T-cell (primary cell): ENCODE measurements at regions not wholly inside any gene's neighbourhood (a gene's known extent, or its start where the extent isn't known, plus 50 kb on each side); places are given as distances from the start of the nearest gene placed in this dataset.

ENCODE experiments used
- ATAC-seq, 4 experiments: fragments of 200-7000 bp in 3 of 4; fragments of 150-1000 bp in 1 of 4; cut with Tn5 transposase; replicated peaks in 1 of 4; 1 replicate in 3 of 4; 2 replicates in 1 of 4; pipeline ENCODE4 v1.10.0; 2021; ENCODE audit warnings: moderate library complexity in 3 of 4, mild to moderate bottlenecking in 2 of 4, moderate number of reproducible peaks in 1 of 4
- CTCF ChIA-PET, 2 donors: fragments of 300-600 bp; sonication (Branson Sonifier 250); formaldehyde crosslinking; loops; one replicate each; lab custom pipeline; 2022; ENCODE audit warnings: antibody characterized with exemption in 2 of 2; lab: Charles Lee
- POLR2A ChIA-PET, 2 donors: fragments of 300-600 bp; sonication (Branson Sonifier 250); formaldehyde crosslinking; loops; one replicate each; lab custom pipeline; 2022; ENCODE audit warnings: antibody characterized with exemption in 2 of 2; lab: Charles Lee
- DNase-seq, 35 experiments: peaks; one replicate each; pipeline versions ENCODE4 v3.0.0 to v3.0.0-alpha.2; 2013 to 2023
- H3K27ac ChIP-seq: one replicate; pipeline ENCODE4 v1.5.1; 2013; ENCODE audit warnings: low read length
- H3K27me3 ChIP-seq, 2 experiments: replicated peaks in 1 of 2; 1 replicate in 1 of 2; 2 replicates in 1 of 2; pipeline versions ENCODE4 v1.6.1 to v1.7.0; 2013; ENCODE audit warnings: low read length in 1 of 2, mixed read lengths in 1 of 2; ENCODE audit not compliant: control insufficient read depth in 2 of 2, insufficient read depth in 2 of 2; ENCODE audit errors: extremely low read depth in 1 of 2
- H3K36me3 ChIP-seq, 2 donors: 1 replicate in 1 of 2; 2 replicates in 1 of 2; pipeline versions ENCODE4 v1.6.1 to v1.7.0; 2013; ENCODE audit warnings: low read length in 1 of 2; ENCODE audit not compliant: control insufficient read depth in 2 of 2, insufficient read depth in 1 of 2; ENCODE audit errors: extremely low read depth in 1 of 2
- H3K4me1 ChIP-seq, 2 experiments: 1 replicate in 1 of 2; 2 replicates in 1 of 2; pipeline versions ENCODE4 v1.6.1 to v1.7.0; 2013; ENCODE audit warnings: low read length in 2 of 2, mixed read lengths in 1 of 2; ENCODE audit not compliant: insufficient read depth in 2 of 2, control insufficient read depth in 1 of 2; ENCODE audit errors: extremely low read depth in 1 of 2
- H3K4me3 ChIP-seq, 2 donors: 1 replicate in 1 of 2; 2 replicates in 1 of 2; pipeline versions ENCODE4 v1.5.1 to v1.7.0; 2013; ENCODE audit warnings: mild to moderate bottlenecking in 2 of 2, low read length in 1 of 2, moderate library complexity in 1 of 2; ENCODE audit not compliant: control insufficient read depth in 1 of 2; ENCODE audit errors: extremely low read depth in 1 of 2
- H3K9me3 ChIP-seq: 2 replicates; pipeline ENCODE4 v1.7.0; 2013
- H3K27ac Mint-ChIP-seq, 2 donors: one replicate each; pipeline ENCODE4 v1.8.0; 2020 to 2021; ENCODE audit warnings: mild to moderate bottlenecking in 2 of 2, mixed read lengths in 2 of 2
- H3K27me3 Mint-ChIP-seq, 2 donors: one replicate each; pipeline ENCODE4 v1.8.0; 2021 to 2022; ENCODE audit warnings: mixed read lengths in 2 of 2
- H3K36me3 Mint-ChIP-seq: one replicate; pipeline ENCODE4 v1.8.0; 2021; ENCODE audit warnings: mixed read lengths
- H3K4me1 Mint-ChIP-seq, 3 donors: one replicate each; pipeline ENCODE4 v1.8.0; 2020 to 2022; ENCODE audit warnings: mixed read lengths in 3 of 3, mild to moderate bottlenecking in 1 of 3
- H3K4me3 Mint-ChIP-seq, 3 donors: one replicate each; pipeline ENCODE4 v1.8.0; 2020 to 2022; ENCODE audit warnings: mild to moderate bottlenecking in 3 of 3, mixed read lengths in 3 of 3, moderate library complexity in 3 of 3
- H3K9me3 Mint-ChIP-seq, 3 donors: one replicate each; pipeline ENCODE4 v1.8.0; 2020 to 2022; ENCODE audit warnings: mixed read lengths in 3 of 3
- WGBS: methylation state at CpG from one replicate; pipeline ENCODE4 v1.1.5; 2013; ENCODE audit warnings: missing lambda C conversion rate; ENCODE audit not compliant: insufficient coverage; 5-methylcytosine and 5-hydroxymethylcytosine counted together

DNA sequence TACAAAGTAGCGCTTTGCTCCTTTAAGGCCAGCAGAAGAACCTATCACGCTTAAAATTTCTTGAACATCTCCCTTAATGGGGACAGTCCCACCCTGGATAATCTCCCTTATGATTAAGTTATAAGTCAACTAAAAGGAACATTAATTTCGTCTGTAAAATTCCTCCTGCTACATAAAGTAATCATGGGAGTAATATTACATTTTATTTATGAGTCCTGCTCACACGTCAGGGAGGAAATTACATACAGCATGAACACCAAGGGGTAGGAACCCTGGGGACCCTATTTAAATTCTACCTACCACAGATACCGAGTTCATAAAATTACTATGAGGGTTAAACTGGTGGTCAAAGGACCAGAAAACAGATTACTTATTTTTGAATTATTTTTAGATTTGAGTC, 926.6 kb upstream of the MBL2 start:
- DNase-seq = no peak

DNA sequence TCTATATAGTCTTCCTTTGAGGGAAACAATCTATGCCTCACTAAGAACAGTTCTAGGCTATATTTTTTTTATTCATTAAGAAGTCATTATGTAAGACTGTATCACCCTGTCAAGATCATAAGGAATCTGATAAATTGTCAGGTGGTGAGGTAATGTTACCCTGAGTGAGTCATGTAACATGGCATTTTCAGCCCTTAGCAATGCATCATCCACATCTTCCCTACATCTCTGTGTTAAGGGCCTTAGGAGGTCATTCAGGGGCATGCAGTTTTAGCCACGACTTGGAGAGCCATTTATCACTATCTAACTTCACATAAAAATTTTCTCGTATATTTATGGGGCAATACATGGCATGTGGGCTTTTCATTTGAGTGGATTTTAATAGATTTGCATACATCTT, 924.5 kb upstream of the MBL2 start:
- no peaks in the 10 kb centered on the region for H3K4me1 ChIP-seq
- H3K4me1 Mint-ChIP-seq = no peaks in the 10 kb centered on the region
- no CpG with 5 or more reads among the region's 2 CpGs for WGBS
- H3K36me3 Mint-ChIP-seq = no peaks in the 10 kb centered on the region
- POLR2A ChIA-PET = no interaction called here
- H3K36me3 ChIP-seq = no peaks in the 10 kb centered on the region
- no peak for DNase-seq
- CTCF ChIA-PET = interaction anchor here in 1 of 2 donors (0.7 kb wide), 1 partner anchor 242 kb away, joined by 4 read pairs; no protein-coding TSS in a partner anchor
- no peak overlapping the region for H3K27ac Mint-ChIP-seq
- H3K9me3 Mint-ChIP-seq = peaks cover 5 to 22% (median 17%) of the 10 kb centered on the region in 3 donors
- H3K4me3 ChIP-seq = no peak overlapping the region
- no peaks in the 10 kb centered on the region for H3K9me3 ChIP-seq
- H3K27me3 ChIP-seq = no peaks in the 10 kb centered on the region
- ATAC-seq = no peak
- H3K27me3 Mint-ChIP-seq = no peaks in the 10 kb centered on the region
- no peak overlapping the region for H3K4me3 Mint-ChIP-seq
- H3K27ac ChIP-seq = no peak overlapping the region

More for the DNA sequence above, 926.6 kb upstream of the MBL2 start:
- ChIA-PET POLR2A (no interaction called here), CTCF (no interaction called here)
- H3K4me1 Mint-ChIP-seq = no peaks in the 10 kb centered on the region
- Histone ChIP-seq H3K36me3 (no peaks in the 10 kb centered on the region), H3K9me3 (no peaks in the 10 kb centered on the region), H3K4me1 (no peaks in the 10 kb centered on the region), H3K4me3 (no peak overlapping the region), H3K27me3 (no peaks in the 10 kb centered on the region), H3K27ac (no peak overlapping the region)
- no peaks in the 10 kb centered on the region for H3K27me3 Mint-ChIP-seq
- ATAC-seq = no peak
- no peaks in the 10 kb centered on the region for H3K36me3 Mint-ChIP-seq
- 100% methylated on average over 2 of the region's 5 CpGs for WGBS
- H3K27ac Mint-ChIP-seq = no peak overlapping the region
- H3K4me3 Mint-ChIP-seq = no peak overlapping the region
- peaks cover 5 to 18% (median 16%) of the 10 kb centered on the region in 3 donors for H3K9me3 Mint-ChIP-seq

DNA sequence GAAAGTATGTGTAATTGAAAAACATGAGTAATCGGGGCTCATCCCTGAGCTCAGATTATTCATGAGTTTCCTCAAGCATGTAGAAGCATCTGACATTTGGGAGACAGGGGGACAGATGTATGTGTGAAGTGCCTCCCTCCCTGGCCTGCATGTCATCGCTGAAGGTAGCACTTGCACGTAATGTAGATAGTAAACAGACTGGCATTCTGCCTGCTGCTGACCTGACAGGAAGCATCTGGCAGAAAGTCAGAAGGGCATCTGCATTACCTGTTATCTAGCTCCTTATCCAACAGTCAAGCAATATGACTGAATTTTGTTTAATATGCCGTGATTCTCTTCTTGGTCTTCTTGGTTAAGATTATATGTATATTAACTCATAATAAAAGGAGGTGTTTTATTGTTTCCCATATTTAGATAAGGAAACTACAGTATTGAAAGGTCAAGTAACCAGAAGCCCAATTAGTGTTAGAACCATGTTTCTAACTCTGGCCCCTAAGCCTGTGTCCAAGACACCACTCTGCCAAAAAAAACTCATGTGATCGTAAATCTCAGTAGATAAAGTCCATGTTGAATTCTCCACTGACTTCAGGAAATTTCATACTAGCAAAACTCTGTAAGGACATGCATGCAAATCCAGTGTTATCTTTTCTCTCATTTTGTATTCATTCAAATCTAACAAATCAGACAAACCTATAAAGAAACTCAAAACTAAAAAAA, 918.1 kb upstream of the MBL2 start:
- H3K36me3 ChIP-seq = no peaks in the 10 kb centered on the region
- H3K27me3 Mint-ChIP-seq = no peaks in the 10 kb centered on the region
- WGBS = 83% methylated on average over 2 of the region's 5 CpGs
- H3K4me3 Mint-ChIP-seq = no peak overlapping the region
- ATAC-seq (no peak), DNase-seq (no peak)
- H3K4me3 ChIP-seq = no peak overlapping the region
- no peak overlapping the region for H3K27ac ChIP-seq
- ChIA-PET POLR2A (no interaction called here), CTCF (interaction anchor here in 1 of 2 donors (0.7 kb wide), 1 partner anchor 18 kb away, joined by 3 read pairs; no protein-coding TSS in a partner anchor)
- H3K4me1 Mint-ChIP-seq = no peaks in the 10 kb centered on the region
- H3K27ac Mint-ChIP-seq = no peak overlapping the region
- no peaks in the 10 kb centered on the region for H3K9me3 ChIP-seq
- no peaks in the 10 kb centered on the region for H3K4me1 ChIP-seq
- H3K36me3 Mint-ChIP-seq = no peaks in the 10 kb centered on the region
- H3K9me3 Mint-ChIP-seq = peaks cover 0 to 16% (median 13%) of the 10 kb centered on the region in 3 donors
- H3K27me3 ChIP-seq = no peaks in the 10 kb centered on the region

DNA sequence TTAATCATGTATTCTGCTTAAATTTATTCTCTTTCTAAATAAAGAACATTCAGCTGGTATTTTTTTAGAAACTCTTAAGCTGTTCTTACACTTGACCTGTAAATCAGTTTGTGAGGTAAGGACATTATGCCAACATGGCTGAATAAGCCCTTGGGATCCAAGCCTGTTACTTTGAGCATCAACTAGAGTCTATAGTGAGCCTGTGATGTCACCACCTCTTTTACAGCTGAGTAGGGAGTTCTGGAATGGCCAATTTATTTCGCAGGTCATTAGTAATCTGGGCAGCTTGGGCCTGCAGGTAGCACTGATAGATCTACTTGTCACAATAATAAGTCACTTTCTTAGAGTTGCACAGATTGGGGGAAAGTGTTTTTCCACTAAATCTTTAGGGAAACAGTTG, 915.2 kb upstream of the MBL2 start:
- WGBS = no CpG with 5 or more reads among the region's 1 CpG
- DNase-seq = no peak
- CTCF ChIA-PET = no interaction called here

DNA sequence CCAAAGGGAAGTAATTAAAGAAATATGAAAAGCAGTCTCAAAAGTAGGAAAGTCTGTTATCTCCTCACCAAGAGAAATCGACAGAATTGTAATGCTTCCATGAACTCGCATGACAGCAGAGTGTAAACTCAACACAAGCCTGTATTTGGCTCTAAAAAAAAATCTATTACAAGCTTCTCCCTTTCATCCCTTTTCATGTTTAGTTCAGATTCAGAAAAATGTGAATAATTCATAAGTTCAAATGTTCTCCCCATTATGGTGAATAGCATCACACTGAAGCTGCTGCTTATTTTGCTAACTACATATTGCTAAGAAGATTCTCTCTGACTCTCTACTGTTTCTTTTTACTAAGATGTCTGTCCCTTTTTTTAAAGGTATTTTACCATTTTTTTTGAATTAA, 910.3 kb upstream of the MBL2 start:
- no peak overlapping the region for H3K4me3 ChIP-seq
- Mint-ChIP-seq H3K4me3 (no peak overlapping the region), H3K4me1 (no peaks in the 10 kb centered on the region), H3K27ac (no peak overlapping the region), H3K27me3 (no peaks in the 10 kb centered on the region), H3K36me3 (no peaks in the 10 kb centered on the region), H3K9me3 (peaks cover 8 to 34% (median 12%) of the 10 kb centered on the region in 3 donors)
- no peaks in the 10 kb centered on the region for H3K9me3 ChIP-seq
- H3K4me1 ChIP-seq = no peaks in the 10 kb centered on the region
- no peaks in the 10 kb centered on the region for H3K27me3 ChIP-seq
- POLR2A ChIA-PET = no interaction called here
- WGBS = no CpG with 5 or more reads among the region's 2 CpGs
- no peak overlapping the region for H3K27ac ChIP-seq
- H3K36me3 ChIP-seq = no peaks in the 10 kb centered on the region
- CTCF ChIA-PET = no interaction called here
- DNase-seq (no peak), ATAC-seq (no peak)

More for the DNA sequence above, 915.2 kb upstream of the MBL2 start:
- Mint-ChIP-seq H3K36me3 (no peaks in the 10 kb centered on the region), H3K4me3 (no peak overlapping the region), H3K9me3 (peaks cover 8 to 20% (median 18%) of the 10 kb centered on the region in 3 donors), H3K27ac (no peak overlapping the region), H3K4me1 (no peaks in the 10 kb centered on the region), H3K27me3 (no peaks in the 10 kb centered on the region)
- Histone ChIP-seq H3K27ac (no peak overlapping the region), H3K9me3 (no peaks in the 10 kb centered on the region), H3K27me3 (no peaks in the 10 kb centered on the region), H3K4me3 (no peak overlapping the region), H3K4me1 (no peaks in the 10 kb centered on the region), H3K36me3 (no peaks in the 10 kb centered on the region)
- POLR2A ChIA-PET = no interaction called here
- ATAC-seq = no peak

DNA sequence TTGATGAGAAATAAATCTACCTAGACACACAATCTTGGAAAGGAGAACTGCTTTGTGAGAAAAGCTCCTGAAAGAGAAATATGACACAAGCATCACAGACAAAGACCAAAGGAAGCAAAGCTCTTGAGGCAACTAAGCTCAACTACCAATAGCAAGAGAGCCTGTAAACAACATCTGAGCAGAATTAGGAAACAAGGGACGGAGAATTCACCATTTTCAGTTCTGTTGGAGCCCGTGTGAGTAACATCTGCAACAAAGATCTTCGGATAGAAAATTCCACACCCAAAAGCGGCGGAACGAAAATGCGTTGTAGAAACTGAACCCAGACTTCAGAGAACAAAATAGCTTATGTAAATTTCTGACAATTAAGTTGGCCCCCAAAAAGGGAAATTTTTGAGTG, 909.9 kb upstream of the MBL2 start:
- CTCF ChIA-PET = no interaction called here
- H3K4me3 ChIP-seq = no peak overlapping the region
- no peaks in the 10 kb centered on the region for H3K36me3 ChIP-seq
- no peaks in the 10 kb centered on the region for H3K27me3 ChIP-seq
- H3K4me1 ChIP-seq = no peaks in the 10 kb centered on the region
- POLR2A ChIA-PET = no interaction called here
- Mint-ChIP-seq H3K4me1 (no peaks in the 10 kb centered on the region), H3K27ac (no peak overlapping the region), H3K27me3 (no peaks in the 10 kb centered on the region), H3K4me3 (no peak overlapping the region), H3K9me3 (peaks cover 8 to 34% (median 11%) of the 10 kb centered on the region in 3 donors), H3K36me3 (no peaks in the 10 kb centered on the region)
- no peak for ATAC-seq
- DNase-seq = no peak
- 50% methylated on average over 1 of the region's 7 CpGs for WGBS
- no peaks in the 10 kb centered on the region for H3K9me3 ChIP-seq
- no peak overlapping the region for H3K27ac ChIP-seq
